Pancreas (tissue), 10 donors: ENCODE measurements at regions not wholly inside any gene's neighbourhood (a gene's known extent, or its start where the extent isn't known, plus 50 kb on each side); places are given as distances from the start of the nearest gene placed in this dataset.
A peak's percentile ranks its signal among the peaks of the same experiment; 100 is the strongest.

ENCODE experiments used
- ATAC-seq, 4 donors: fragments of 200-7000 bp; cut with Tn5 transposase; one replicate each; pipeline versions ENCODE4 v1.8.0 to v1.9.1; 2020; ENCODE audit warnings: mild to moderate bottlenecking in 4 of 4, moderate library complexity in 4 of 4
- DNase-seq, 6 donors: peaks; one replicate each; pipeline ENCODE4 v3.0.0-alpha.2; 2020
- FAIRE-seq: peaks from 2 replicates; lab custom pipeline; 2012; peaks lifted over from hg19 to GRCh38; lab: Jason Lieb, UNC
- H3K27ac ChIP-seq, 4 donors: fragments of 200-600 bp; sonication (generic); 1 replicate in 3 of 4; 2 replicates in 1 of 4; pipeline versions ENCODE4 v1.5.0 to v1.8.0; 2020
- H3K27me3 ChIP-seq, 4 donors: fragments of 200-600 bp; one replicate each; pipeline ENCODE4 v1.8.0; 2021
- H3K36me3 ChIP-seq, 3 donors: fragments of 200-600 bp; sonication (generic) in 1 of 3; one replicate each; pipeline versions ENCODE4 v1.5.0 to v1.8.0; 2020 to 2021
- H3K4me1 ChIP-seq, 3 donors: fragments of 200-600 bp; one replicate each; pipeline ENCODE4 v1.8.0; 2021
- H3K4me3 ChIP-seq, 4 donors: fragments of 200-600 bp; sonication (generic) in 2 of 4; one replicate each; pipeline versions ENCODE4 v1.5.0 to v1.8.0; 2020 to 2021
- H3K9me3 ChIP-seq, 4 donors: fragments of 200-600 bp; one replicate each; pipeline ENCODE4 v1.8.0; 2021
- WGBS, 2 donors: extraction: QIAGEN DNeasy Blood & Tissue Kit; methylation state at CpG; one replicate each; pipeline ENCODE4 v1.1.7; 2013; 5-methylcytosine and 5-hydroxymethylcytosine counted together
- intact Hi-C, 3 donors: fragments of 100-400 bp; cut with DNase I; formaldehyde crosslinking; loops; one replicate each; pipeline versions ENCODE4 v1.11.1 to v1.14.2; 2022
- TF ChIP-seq, protein P1 (sequence below), 4 donors: fragments of 200-600 bp; sonication (generic) in 3 of 4; IDR thresholded peaks; one replicate each; pipeline versions ENCODE4 v1.5.0 to v1.8.0; 2021; ENCODE audit warnings: antibody characterized with exemption in 4 of 4
- donor health status: healthy with polysubstance abuse.
- donor health status: DM: no; HTN: no; CAD: no; lungs with moderate emphysema.
- donor health status: DM: no; HTN: no; CAD: no.
- donor health status: control.
- donor health status: control.
- donor health status: Bipolar disorder and iron deficiency.
- donor health status: DM: yes; HTN: yes; CAD: no.
- donor health status: DM: no; HTN: no; CAD: no.
- donor health status: DM: no; HTN: no; CAD: no.
- donor health status: DM: yes; HTN: yes; CAD: no.

GRCh38 chr5:8360012-8360411, 491.1 kb downstream of the MTRR start:
- DNase-seq (no peak), ATAC-seq (no peak), FAIRE-seq (no peak)
- Histone ChIP-seq H3K27ac (no peak overlapping the region), H3K9me3 (no peaks in the 10 kb centered on the region), H3K4me3 (no peak overlapping the region), H3K36me3 (no peaks in the 10 kb centered on the region), H3K27me3 (no peaks in the 10 kb centered on the region), H3K4me1 (no peaks in the 10 kb centered on the region)
- 28 to 38% methylated on average over 2 of the region's 2 CpGs for WGBS, 2 donors
- intact Hi-C loops, result no loop called here
- TF ChIP-seq, protein P1, sequence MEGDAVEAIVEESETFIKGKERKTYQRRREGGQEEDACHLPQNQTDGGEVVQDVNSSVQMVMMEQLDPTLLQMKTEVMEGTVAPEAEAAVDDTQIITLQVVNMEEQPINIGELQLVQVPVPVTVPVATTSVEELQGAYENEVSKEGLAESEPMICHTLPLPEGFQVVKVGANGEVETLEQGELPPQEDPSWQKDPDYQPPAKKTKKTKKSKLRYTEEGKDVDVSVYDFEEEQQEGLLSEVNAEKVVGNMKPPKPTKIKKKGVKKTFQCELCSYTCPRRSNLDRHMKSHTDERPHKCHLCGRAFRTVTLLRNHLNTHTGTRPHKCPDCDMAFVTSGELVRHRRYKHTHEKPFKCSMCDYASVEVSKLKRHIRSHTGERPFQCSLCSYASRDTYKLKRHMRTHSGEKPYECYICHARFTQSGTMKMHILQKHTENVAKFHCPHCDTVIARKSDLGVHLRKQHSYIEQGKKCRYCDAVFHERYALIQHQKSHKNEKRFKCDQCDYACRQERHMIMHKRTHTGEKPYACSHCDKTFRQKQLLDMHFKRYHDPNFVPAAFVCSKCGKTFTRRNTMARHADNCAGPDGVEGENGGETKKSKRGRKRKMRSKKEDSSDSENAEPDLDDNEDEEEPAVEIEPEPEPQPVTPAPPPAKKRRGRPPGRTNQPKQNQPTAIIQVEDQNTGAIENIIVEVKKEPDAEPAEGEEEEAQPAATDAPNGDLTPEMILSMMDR (IDR thresholded peaks at IDR 0.05), result no peak

DNA sequence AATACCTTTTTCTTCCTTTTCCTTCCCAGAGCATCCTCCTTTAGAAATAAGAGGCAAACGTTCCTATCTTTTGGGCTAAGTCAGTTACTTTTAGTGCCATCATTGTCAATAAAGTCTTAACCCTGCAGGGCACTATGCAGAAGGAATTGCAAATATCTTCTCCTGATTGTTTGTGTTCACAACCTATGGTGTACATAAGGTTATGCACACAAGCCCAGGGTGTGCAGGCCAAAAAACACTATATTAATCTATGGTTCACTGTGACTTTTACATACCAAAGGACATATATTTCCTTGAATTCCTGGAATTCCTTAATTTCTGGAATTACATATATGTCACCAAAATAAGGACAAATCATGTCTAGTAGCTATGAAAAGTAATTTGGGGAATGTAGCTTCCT, 493.5 kb downstream of the MTRR start:
- no peaks in the 10 kb centered on the region for H3K9me3 ChIP-seq
- 19 to 42% methylated on average over 1 of the region's 1 CpG for WGBS, 2 donors
- TF ChIP-seq, protein P1 (IDR thresholded peaks at IDR 0.05), result no peak

GRCh38 chr5:8363138-8363537, 494.2 kb downstream of the MTRR start:
- DNase-seq (no peak), ATAC-seq (no peak), FAIRE-seq (no peak)
- intact Hi-C loops, result no loop called here
- Histone ChIP-seq H3K27ac (no peak overlapping the region), H3K4me1 (no peaks in the 10 kb centered on the region), H3K4me3 (no peak overlapping the region), H3K36me3 (no peaks in the 10 kb centered on the region), H3K27me3 (peaks cover 0 to 4% (median 0%) of the 10 kb centered on the region in 4 donors), H3K9me3 (no peaks in the 10 kb centered on the region)
- TF ChIP-seq, protein P1 (IDR thresholded peaks at IDR 0.05), result no peak
- 69 to 84% methylated on average over 3 of the region's 3 CpGs for WGBS, 2 donors

More for the DNA sequence above, 493.5 kb downstream of the MTRR start:
- H3K4me1 ChIP-seq, result no peaks in the 10 kb centered on the region
- no peaks in the 10 kb centered on the region for H3K36me3 ChIP-seq
- intact Hi-C loops, result no loop called here
- peaks cover 0 to 4% (median 0%) of the 10 kb centered on the region in 4 donors for H3K27me3 ChIP-seq
- FAIRE-seq (no peak), DNase-seq (no peak), ATAC-seq (no peak)
- H3K4me3 ChIP-seq, result no peak overlapping the region
- no peak overlapping the region for H3K27ac ChIP-seq

DNA sequence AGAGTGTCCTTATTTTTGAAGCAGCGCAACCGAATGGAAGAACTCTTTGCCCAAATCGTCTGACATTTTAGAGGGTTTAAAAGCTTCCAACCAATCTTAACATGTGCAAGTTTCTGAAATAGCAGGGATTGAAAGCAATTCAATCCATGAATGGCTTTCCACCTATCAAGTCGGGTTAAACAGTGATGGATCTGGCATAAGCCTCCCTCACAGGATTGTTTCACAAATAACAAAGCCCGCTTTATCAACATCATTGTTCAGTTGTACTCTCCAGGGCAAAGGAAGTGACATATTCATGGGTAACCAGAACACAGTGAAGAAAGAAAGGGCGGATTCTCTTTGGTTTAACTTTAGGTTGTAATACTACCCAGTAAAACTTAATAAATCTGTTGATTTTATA, 497.3 kb downstream of the MTRR start:
- FAIRE-seq (no peak), DNase-seq (no peak), ATAC-seq (peak in 1 of 4 donors; percentile 56)
- Histone ChIP-seq H3K9me3 (no peaks in the 10 kb centered on the region), H3K27ac (no peak overlapping the region), H3K4me3 (no peak overlapping the region), H3K36me3 (no peaks in the 10 kb centered on the region), H3K27me3 (peaks cover 0 to 4% (median 0%) of the 10 kb centered on the region in 4 donors), H3K4me1 (no peaks in the 10 kb centered on the region)
- intact Hi-C loops, result no loop called here
- 40 to 41% methylated on average over 6 of the region's 6 CpGs for WGBS, 2 donors
- TF ChIP-seq, protein P1 (IDR thresholded peaks at IDR 0.05), result no peak

GRCh38 chr5:8376478-8376877, 507.5 kb downstream of the MTRR start:
- Histone ChIP-seq H3K27me3 (no peaks in the 10 kb centered on the region), H3K4me1 (no peaks in the 10 kb centered on the region), H3K9me3 (no peaks in the 10 kb centered on the region), H3K36me3 (no peaks in the 10 kb centered on the region), H3K4me3 (no peak overlapping the region), H3K27ac (no peak overlapping the region)
- ATAC-seq, result no peak
- intact Hi-C loops, result no loop called here
- DNase-seq, result no peak
- TF ChIP-seq, protein P1 (IDR thresholded peaks at IDR 0.05), result no peak
- FAIRE-seq, result no peak
- WGBS, 2 donors, result 43 to 88% methylated on average over 2 of the region's 2 CpGs
